ENCODE measurements at regions not wholly inside any gene's neighbourhood (a gene's known extent, or its start where the extent isn't known, plus 50 kb on each side); places are given as distances from the start of the nearest gene placed in this dataset.
"Not testable (repeated sequence)": the region's sequence is repeated elsewhere in the genome, so short reads cannot be mapped to it uniquely, and the experiment has no call there.

DNA sequence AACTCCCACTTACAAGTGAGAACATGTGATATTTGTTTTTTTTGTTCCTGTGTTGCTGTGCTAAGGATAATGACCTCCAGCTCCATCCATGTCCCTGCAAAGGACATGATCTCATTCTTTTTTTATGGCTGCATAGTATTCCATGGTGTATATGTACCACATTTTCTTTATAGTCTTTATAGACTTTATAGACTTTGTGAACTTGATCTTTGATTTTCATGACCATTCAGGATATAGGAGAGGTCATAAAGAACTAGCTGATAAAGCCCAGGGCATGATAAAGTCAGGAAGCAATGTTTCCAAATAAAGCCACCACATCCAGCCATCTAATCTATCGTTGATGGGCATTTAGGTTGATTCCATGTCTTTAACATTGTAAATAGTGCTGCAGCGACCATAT lies 198.5 kb upstream of the PTPRZ1 start:
- H3K4ac ChIP-seq (ENCODE audit: low read depth, low read length); in situ Hi-C loops (cut with MboI; ENCODE audit: low sequenced_read_pairs); CTCF ChIA-PET; intact Hi-C loops (cut with micrococcal nuclease); H3K18ac ChIP-seq (ENCODE audit: low read depth, low read length); H3K56ac ChIP-seq (ENCODE audit: extremely low read depth, insufficient read depth, low read length); H2BK120ac ChIP-seq (ENCODE audit: low read depth, low read length); DNase-seq; dilution Hi-C loops (cut with HindIII; ENCODE audit: low sequenced_read_pairs, unreplicated experiment); H3K9ac ChIP-seq (ENCODE audit: low read depth, low read length); H3K14ac ChIP-seq (replicated peaks; ENCODE audit: low read depth, low read length); BruUV-seq (replicated peaks); H4K5ac ChIP-seq (ENCODE audit: low read depth, low read length); H3K36me3 ChIP-seq (ENCODE audit: control insufficient read depth, insufficient read depth, low read length); H4K91ac ChIP-seq (ENCODE audit: insufficient read depth, low read depth, low read length); H2AK9ac ChIP-seq (replicated peaks; ENCODE audit: low read depth, low read length, poor library complexity); H4K8ac ChIP-seq (ENCODE audit: low read depth in 2 of 2, low read length in 2 of 2); H3K4me1 ChIP-seq (ENCODE audit: control insufficient read depth, insufficient read depth, low read length); H3K23ac ChIP-seq (ENCODE audit: low read depth, low read length); H2BK20ac ChIP-seq (ENCODE audit: low read depth, low read length); H2BK15ac ChIP-seq (ENCODE audit: low read depth, low read length); H3K4me2 ChIP-seq (ENCODE audit: low read depth, low read length); H2AFZ ChIP-seq (replicated peaks; ENCODE audit: low read length, poor library complexity); POLR2A ChIA-PET (ENCODE audit: unreplicated experiment); H2AK5ac ChIP-seq (ENCODE audit: low read depth, low read length); H3K27me3 ChIP-seq (ENCODE audit: control insufficient read depth, insufficient read depth, low read length); H3K79me1 ChIP-seq (ENCODE audit: low read depth in 1 of 2, low read length in 2 of 2); H3K9me1 ChIP-seq (ENCODE audit: insufficient read depth, low read length); H3K4me3 ChIP-seq (ENCODE audit: insufficient read depth, low read depth, low read length); ATAC-seq (ENCODE audit: low read depth); H3K27ac ChIP-seq (ENCODE audit: insufficient read depth, low read length); H4K20me1 ChIP-seq (ENCODE audit: insufficient read depth, low read length); H3K9me3 ChIP-seq (ENCODE audit: control insufficient read depth, insufficient read depth, low read length); H2BK5ac ChIP-seq (ENCODE audit: low read depth, low read length, poor library complexity, severe bottlenecking): not testable (repeated sequence)
- no CpG with 5 or more reads among the region's 2 CpGs for WGBS, 2 experiments (ENCODE audit: extremely low coverage in 2 of 2, insufficient read length in 1 of 2)

All from IMR-90 (cell line).